GM12872 (cell line): ENCODE measurements at regions not wholly inside any gene's neighbourhood (a gene's known extent, or its start where the extent isn't known, plus 50 kb on each side); places are given as distances from the start of the nearest gene placed in this dataset.

ENCODE experiments used
- TF ChIP-seq, protein P1 (sequence below): IDR thresholded peaks from 3 replicates; pipeline ENCODE4 v1.5.1; 2011; ENCODE audit warnings: low read depth, mild to moderate bottlenecking, low read length, moderate library complexity; ENCODE audit not compliant: insufficient read depth

DNA sequence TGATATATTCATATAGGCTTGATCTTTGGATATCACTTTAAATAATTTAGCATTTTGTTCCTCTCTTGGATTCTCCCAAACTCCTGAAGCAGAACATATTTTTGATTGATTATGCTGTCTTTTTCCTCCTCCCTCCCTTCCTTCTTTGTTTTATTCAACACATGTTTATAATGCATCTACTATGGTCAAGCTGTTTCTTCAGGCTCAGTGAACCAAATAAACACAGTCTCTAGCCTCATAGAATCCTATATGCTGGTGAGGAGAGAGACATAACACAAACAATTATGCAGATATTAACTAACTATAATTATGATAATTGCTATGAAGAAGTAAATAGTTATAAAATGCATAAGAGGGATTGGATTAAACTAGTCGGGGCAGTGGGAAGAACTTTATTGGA is 1023.6 kb upstream of the RAG2 start:
- TF ChIP-seq, protein P1, sequence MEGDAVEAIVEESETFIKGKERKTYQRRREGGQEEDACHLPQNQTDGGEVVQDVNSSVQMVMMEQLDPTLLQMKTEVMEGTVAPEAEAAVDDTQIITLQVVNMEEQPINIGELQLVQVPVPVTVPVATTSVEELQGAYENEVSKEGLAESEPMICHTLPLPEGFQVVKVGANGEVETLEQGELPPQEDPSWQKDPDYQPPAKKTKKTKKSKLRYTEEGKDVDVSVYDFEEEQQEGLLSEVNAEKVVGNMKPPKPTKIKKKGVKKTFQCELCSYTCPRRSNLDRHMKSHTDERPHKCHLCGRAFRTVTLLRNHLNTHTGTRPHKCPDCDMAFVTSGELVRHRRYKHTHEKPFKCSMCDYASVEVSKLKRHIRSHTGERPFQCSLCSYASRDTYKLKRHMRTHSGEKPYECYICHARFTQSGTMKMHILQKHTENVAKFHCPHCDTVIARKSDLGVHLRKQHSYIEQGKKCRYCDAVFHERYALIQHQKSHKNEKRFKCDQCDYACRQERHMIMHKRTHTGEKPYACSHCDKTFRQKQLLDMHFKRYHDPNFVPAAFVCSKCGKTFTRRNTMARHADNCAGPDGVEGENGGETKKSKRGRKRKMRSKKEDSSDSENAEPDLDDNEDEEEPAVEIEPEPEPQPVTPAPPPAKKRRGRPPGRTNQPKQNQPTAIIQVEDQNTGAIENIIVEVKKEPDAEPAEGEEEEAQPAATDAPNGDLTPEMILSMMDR: no peak

DNA sequence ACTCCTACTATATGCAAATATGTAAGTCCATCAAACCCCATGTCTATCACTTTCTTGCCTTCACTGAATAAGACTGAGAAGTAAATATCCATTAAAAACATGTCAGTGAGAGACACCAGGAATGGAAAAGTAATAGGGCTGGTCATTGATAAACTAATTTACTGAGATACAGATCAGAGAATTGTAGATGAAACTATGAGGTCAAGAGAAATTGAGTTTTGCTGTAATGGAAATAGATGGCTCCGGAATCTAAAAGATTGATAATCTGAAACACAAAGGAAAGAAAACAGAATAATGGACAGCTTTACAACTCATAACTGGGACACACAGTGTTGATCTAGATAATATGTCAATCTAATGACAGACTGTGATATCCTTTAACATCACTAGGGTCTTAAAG is 1018.3 kb upstream of the RAG2 start:
- TF ChIP-seq, protein P1: no peak

DNA sequence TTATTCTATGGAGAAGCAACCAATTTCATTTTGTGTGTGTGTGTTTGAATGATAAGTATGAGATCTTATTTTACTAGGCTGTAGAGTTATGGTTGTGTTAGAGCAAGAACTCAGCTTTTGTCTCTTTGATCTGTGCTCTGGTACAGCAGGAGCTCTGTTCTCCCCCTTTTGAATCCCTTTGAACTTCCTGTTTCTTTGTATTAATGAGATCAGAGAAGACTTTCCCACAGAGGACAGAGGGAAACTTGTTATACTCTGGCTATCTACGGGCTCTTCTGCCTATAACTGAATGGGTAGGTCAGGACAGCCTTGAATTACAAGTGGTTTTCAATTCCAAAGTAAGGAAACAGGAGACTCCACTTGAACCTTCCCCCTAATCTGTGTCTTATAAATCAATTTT is 1015.0 kb upstream of the RAG2 start:
- TF ChIP-seq, protein P1: no peak

DNA sequence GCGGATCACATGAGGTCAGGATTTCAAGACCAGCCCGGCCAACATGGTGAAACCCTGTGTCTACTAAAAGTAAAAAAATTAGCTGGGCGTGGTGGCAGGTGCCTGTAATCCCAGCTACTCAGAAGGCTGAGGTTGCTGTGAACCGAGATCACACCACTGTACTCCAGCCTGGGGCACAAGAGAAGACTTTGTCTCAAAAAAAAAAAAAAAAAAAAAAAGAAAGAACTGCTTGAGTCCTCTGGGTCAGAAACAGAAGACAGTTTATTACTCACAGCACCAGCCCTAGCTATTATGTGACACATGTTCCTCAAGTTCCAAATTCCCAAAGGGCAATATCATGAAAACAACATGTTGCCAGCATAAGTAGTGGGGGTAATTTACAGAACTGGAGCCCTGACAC is 1014.1 kb upstream of the RAG2 start:
- TF ChIP-seq, protein P1: no peak

DNA sequence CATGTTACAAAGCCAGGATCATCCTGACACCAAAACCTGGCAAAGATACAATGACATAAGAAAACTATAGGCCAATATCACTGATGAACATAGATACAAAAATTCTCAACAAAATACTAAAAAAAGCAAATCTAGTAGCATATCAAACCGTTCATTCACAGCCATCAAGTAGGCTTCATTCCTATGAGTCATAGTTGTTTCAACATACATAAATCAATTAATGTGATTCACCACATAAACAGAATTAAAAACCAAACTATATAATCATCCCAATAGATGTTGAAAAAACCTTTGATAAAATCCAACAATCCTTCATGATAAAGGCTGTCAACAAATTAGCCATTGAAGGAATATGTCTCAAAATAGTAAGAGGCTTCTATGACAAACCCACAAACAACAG is 1007.2 kb upstream of the RAG2 start:
- TF ChIP-seq, protein P1: no peak

DNA sequence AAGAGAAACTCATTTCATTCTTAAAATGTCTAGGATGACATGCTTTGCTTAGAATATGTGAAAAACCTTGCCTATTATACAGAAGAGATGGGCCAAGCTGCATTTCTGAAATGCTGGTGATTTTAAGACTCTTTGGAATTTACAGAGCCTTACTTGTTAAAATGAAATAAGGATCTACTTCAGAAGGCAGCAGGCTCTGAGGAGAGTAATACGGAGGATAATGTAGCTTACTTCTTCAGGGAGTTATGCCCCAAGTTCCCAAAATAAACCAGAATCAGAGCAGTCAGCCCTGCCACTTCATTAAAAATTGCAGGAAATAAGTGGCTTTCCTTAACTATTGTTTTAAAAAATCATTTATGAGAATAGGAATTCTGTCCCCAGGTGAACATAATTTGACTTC is 1000.3 kb upstream of the RAG2 start:
- TF ChIP-seq, protein P1: no peak

DNA sequence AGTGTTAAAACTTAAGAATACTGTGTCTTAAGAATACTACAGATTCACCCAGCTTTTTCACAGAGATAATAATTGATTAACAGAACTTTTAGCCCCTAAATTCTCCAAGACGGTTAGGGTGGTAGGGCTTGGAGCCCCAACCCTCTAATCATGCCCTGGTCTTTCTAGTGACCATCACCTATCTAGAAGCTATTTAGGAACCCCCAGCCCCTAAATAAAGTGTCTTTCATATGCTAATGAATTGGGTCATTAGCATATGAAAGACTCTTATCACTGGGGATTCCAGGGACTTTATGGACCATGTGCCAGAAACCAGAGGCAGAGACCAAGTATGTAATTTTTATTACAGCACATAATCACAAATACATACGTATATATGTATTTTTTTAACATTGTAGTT is 999.7 kb upstream of the RAG2 start:
- TF ChIP-seq, protein P1: no peak

DNA sequence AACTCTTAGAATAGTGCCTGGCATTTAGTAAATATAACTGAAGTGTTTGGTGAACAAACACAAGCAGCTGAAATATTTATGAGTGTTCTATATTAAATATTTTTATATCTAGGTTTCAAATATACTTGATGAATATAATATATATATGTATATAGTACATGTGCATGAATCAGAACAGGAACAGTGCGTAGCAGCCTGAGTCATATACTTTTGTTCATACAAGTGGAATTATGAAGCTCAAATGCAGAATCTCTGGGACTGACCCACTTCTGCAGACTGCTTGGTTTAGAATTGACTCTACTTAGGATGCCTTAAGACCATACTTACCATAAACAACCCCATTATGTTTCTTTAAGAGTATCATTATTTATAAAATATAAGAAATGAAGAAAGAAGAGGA is 997.8 kb upstream of the RAG2 start:
- TF ChIP-seq, protein P1: no peak
